Cardiac fibroblast (primary cell): ENCODE measurements at regions not wholly inside any gene's neighbourhood (a gene's known extent, or its start where the extent isn't known, plus 50 kb on each side); places are given as distances from the start of the nearest gene placed in this dataset.

ENCODE experiments used
- DNase-seq, 2 donors: peaks; one replicate each; pipeline versions ENCODE4 v3.0.0 to v3.0.0-alpha.2; 2010; ENCODE audit warnings: low read depth in 2 of 2
- H3K4me3 ChIP-seq, 2 donors: replicated peaks in 1 of 2; 1 replicate in 1 of 2; 2 replicates in 1 of 2; pipeline ENCODE4 v1.5.1; 2011; ENCODE audit warnings: low read depth in 2 of 2, low read length in 2 of 2, mild to moderate bottlenecking in 2 of 2, moderate library complexity in 1 of 2
- TF ChIP-seq, protein P1 (sequence below): IDR thresholded peaks from one replicate; pipeline ENCODE4 v1.5.1; 2011; ENCODE audit warnings: low read depth, mild to moderate bottlenecking, low read length, inconsistent platforms

GRCh38 chr14:101496776-101497683 lies 64.3 kb upstream of the DIO3 start:
- DNase-seq, result no peak
- H3K4me3 ChIP-seq, result no peak overlapping the region
- TF ChIP-seq, protein P1, sequence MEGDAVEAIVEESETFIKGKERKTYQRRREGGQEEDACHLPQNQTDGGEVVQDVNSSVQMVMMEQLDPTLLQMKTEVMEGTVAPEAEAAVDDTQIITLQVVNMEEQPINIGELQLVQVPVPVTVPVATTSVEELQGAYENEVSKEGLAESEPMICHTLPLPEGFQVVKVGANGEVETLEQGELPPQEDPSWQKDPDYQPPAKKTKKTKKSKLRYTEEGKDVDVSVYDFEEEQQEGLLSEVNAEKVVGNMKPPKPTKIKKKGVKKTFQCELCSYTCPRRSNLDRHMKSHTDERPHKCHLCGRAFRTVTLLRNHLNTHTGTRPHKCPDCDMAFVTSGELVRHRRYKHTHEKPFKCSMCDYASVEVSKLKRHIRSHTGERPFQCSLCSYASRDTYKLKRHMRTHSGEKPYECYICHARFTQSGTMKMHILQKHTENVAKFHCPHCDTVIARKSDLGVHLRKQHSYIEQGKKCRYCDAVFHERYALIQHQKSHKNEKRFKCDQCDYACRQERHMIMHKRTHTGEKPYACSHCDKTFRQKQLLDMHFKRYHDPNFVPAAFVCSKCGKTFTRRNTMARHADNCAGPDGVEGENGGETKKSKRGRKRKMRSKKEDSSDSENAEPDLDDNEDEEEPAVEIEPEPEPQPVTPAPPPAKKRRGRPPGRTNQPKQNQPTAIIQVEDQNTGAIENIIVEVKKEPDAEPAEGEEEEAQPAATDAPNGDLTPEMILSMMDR, result no peak

- H3K4me3 ChIP-seq, result no peak overlapping the region
- DNase-seq, result no peak
- TF ChIP-seq, protein P1, result no peak
Measured at GRCh38 chr14:101497684-101498525, 63.4 kb upstream of the DIO3 start.

DNA sequence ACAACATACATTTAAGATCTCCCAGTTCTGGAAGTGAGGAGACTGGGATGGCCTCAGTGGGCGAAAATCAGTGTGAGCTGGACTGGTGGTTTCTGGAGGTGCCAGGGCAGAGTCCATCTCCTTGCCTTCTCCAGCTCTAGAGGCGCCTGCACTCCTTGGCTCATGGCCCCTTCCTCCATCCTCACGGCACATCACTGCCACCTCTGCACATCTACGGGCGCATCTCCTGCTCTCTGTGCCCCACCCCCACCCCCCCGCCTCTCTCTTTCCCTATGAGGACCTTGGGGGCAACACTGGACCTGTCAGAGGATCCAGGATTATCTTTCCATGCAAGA lies 62.8 kb upstream of the DIO3 start:
- no peak overlapping the region for H3K4me3 ChIP-seq
- TF ChIP-seq, protein P1, result no peak
- DNase-seq, result no peak

GRCh38 chr14:101499080-101499479 lies 62.2 kb upstream of the DIO3 start:
- TF ChIP-seq, protein P1, result no peak
- no peak for DNase-seq
- H3K4me3 ChIP-seq, result no peak overlapping the region

- no peak for DNase-seq
- H3K4me3 ChIP-seq, result no peak overlapping the region
- TF ChIP-seq, protein P1, result no peak
Measured at GRCh38 chr14:101499513-101499912, 61.8 kb upstream of the DIO3 start.

DNA sequence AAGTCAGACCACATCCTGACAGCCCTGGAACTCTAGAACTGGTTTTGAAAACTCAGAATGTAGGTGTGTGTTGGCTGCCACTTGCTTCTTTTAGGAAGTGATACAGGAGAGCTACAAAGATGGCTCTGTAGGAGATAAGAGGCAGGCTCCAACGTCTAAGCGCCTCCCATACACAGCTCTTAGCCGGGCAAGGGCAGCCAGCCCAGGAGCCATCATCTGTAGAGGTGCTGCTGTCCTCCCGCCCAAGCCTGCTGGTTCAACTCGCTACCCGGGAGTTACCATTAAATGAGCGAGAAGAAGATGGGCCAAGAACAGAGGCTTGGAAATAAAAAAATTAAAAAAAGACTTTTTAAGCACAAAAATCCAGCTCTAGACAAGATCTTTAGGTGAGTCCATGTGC lies 61.2 kb upstream of the DIO3 start:
- no peak for DNase-seq
- TF ChIP-seq, protein P1, result no peak
- H3K4me3 ChIP-seq, result no peak overlapping the region
